Fibroblast of the conjunctiva (primary cell): ENCODE measurements at regions not wholly inside any gene's neighbourhood (a gene's known extent, or its start where the extent isn't known, plus 50 kb on each side); places are given as distances from the start of the nearest gene placed in this dataset.

ENCODE experiments used
- DNase-seq: peaks from one replicate; pipeline ENCODE4 v3.0.0-alpha.2; 2010; ENCODE audit warnings: low read depth

GRCh38 chr1:87165177-87165576 is 163.5 kb upstream of the LMO4 start:
- no peak for DNase-seq

- no peak for DNase-seq
Measured at GRCh38 chr1:87167157-87167789, 161.4 kb upstream of the LMO4 start.

GRCh38 chr1:87167848-87168525 is 160.7 kb upstream of the LMO4 start:
- no peak for DNase-seq

- DNase-seq = no peak
Measured at GRCh38 chr1:87169263-87169910, 159.3 kb upstream of the LMO4 start.

- no peak for DNase-seq
Measured at GRCh38 chr1:87170157-87170556, 158.5 kb upstream of the LMO4 start.

GRCh38 chr1:87170931-87171598 is 157.6 kb upstream of the LMO4 start:
- DNase-seq = no peak

- DNase-seq = no peak
Measured at GRCh38 chr1:87173231-87173630, 155.4 kb upstream of the LMO4 start.

GRCh38 chr1:87174724-87175245 is 153.9 kb upstream of the LMO4 start:
- no peak for DNase-seq

- no peak for DNase-seq
Measured at GRCh38 chr1:87176087-87176486, 152.6 kb upstream of the LMO4 start.

- DNase-seq = no peak
Measured at GRCh38 chr1:87176514-87176913, 152.2 kb upstream of the LMO4 start.

GRCh38 chr1:87178441-87178840 is 150.2 kb upstream of the LMO4 start:
- no peak for DNase-seq

GRCh38 chr1:87179076-87179810 is 149.4 kb upstream of the LMO4 start:
- DNase-seq = no peak

- no peak for DNase-seq
Measured at GRCh38 chr1:87179851-87180519, 148.7 kb upstream of the LMO4 start.

- no peak for DNase-seq
Measured at GRCh38 chr1:87180682-87181081, 148.0 kb upstream of the LMO4 start.

- DNase-seq = no peak
Measured at GRCh38 chr1:87182611-87183010, 146.1 kb upstream of the LMO4 start.

GRCh38 chr1:87185077-87185476 is 143.6 kb upstream of the LMO4 start:
- no peak for DNase-seq

- no peak for DNase-seq
Measured at GRCh38 chr1:87186346-87186745, 142.3 kb upstream of the LMO4 start.

GRCh38 chr1:87188640-87189039 is 140.0 kb upstream of the LMO4 start:
- no peak for DNase-seq

GRCh38 chr1:87190402-87190801 is 138.3 kb upstream of the LMO4 start:
- no peak for DNase-seq

GRCh38 chr1:87191646-87192045 is 137.0 kb upstream of the LMO4 start:
- no peak for DNase-seq

- DNase-seq = no peak
Measured at GRCh38 chr1:87194271-87194774, 134.4 kb upstream of the LMO4 start.
